PC-9 (cell line): ENCODE measurements at regions not wholly inside any gene's neighbourhood (a gene's known extent, or its start where the extent isn't known, plus 50 kb on each side); places are given as distances from the start of the nearest gene placed in this dataset.

Experiments used
- EZH2 ChIP-seq: fragments of 200-600 bp; sonication (generic); IDR thresholded peaks from 2 replicates; pipeline ENCODE4 v1.8.0; 2017; ENCODE audit warnings: antibody characterized with exemption, low read depth
- TF ChIP-seq, protein P1 (sequence below): fragments of 200-600 bp; sonication (generic); conservative IDR thresholded peaks from 2 replicates; pipeline ENCODE4 v1.6.1; 2017; ENCODE audit warnings: mixed run types, antibody characterized with exemption, mild to moderate bottlenecking, moderate library complexity

DNA sequence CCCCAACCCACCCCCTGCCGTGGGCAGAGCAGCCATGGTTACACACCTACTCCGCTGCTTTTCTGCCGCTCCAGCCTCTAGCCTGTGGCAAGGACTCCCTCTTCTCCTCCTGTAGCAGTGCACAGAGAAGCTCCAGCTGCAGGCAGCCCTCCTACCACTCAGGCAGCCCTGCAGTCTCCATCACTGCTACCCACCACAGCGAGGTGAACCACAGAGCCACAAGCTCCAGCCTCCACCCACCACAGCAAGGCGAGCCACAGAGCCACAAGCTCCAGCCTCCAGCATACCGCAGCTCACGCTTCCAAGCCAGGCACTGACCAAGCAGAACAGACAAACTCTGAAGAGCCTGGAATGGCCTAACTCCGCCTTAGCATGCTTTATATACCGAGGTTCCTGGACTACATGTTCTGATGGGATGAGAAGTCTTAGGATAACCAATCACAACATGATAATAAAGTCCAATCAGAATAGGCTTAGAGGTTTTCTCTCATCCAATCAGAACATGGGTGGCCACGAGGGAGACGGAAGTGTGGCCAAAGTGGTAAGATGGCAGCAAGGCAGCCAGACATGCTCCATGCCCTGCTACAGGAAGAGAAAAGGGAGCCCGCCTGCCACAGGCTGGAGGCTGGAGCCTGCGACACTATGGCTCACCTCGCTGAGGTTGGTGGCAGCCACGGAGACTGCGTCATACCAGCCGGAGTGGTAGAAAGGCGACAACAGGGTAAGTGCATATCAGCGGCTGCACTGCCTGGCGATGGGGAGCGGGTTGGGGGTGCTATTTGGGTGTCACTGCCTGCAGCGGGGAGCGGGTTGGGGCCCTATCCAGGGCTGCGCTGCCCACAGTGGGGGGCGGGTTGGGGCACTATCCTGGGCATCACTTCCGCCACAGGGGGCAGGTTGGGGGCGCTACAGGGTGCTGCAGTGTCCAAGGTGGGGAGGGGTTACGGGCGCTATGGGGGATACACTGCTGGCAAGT is 75.8 kb upstream of the PCAT7 start:
- TF ChIP-seq, protein P1, sequence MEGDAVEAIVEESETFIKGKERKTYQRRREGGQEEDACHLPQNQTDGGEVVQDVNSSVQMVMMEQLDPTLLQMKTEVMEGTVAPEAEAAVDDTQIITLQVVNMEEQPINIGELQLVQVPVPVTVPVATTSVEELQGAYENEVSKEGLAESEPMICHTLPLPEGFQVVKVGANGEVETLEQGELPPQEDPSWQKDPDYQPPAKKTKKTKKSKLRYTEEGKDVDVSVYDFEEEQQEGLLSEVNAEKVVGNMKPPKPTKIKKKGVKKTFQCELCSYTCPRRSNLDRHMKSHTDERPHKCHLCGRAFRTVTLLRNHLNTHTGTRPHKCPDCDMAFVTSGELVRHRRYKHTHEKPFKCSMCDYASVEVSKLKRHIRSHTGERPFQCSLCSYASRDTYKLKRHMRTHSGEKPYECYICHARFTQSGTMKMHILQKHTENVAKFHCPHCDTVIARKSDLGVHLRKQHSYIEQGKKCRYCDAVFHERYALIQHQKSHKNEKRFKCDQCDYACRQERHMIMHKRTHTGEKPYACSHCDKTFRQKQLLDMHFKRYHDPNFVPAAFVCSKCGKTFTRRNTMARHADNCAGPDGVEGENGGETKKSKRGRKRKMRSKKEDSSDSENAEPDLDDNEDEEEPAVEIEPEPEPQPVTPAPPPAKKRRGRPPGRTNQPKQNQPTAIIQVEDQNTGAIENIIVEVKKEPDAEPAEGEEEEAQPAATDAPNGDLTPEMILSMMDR = no peak
- TF ChIP-seq EZH2 = no peak
